GM12874 (cell line): ENCODE measurements at regions not wholly inside any gene's neighbourhood (a gene's known extent, or its start where the extent isn't known, plus 50 kb on each side); places are given as distances from the start of the nearest gene placed in this dataset.

ENCODE experiments used
- CTCF ChIP-seq: IDR thresholded peaks from 2 replicates; pipeline ENCODE4 v1.5.1; 2011; ENCODE audit warnings: low read depth, mild to moderate bottlenecking, control low read depth, low read length, moderate library complexity; ENCODE audit not compliant: insufficient read depth

- TF ChIP-seq CTCF = no peak
Measured at GRCh38 chr12:17266856-17267255, 660.9 kb upstream of the LMO3 start.

GRCh38 chr12:17264603-17265002, 658.6 kb upstream of the LMO3 start:
- TF ChIP-seq CTCF = no peak

GRCh38 chr12:17239874-17240273, 633.9 kb upstream of the LMO3 start:
- no peak for TF ChIP-seq CTCF

- no peak for TF ChIP-seq CTCF
Measured at GRCh38 chr12:17235996-17236395, 630.0 kb upstream of the LMO3 start.

- no peak for TF ChIP-seq CTCF
Measured at GRCh38 chr12:17215759-17216570, 610.0 kb upstream of the LMO3 start.

GRCh38 chr12:17214929-17215328, 609.0 kb upstream of the LMO3 start:
- no peak for TF ChIP-seq CTCF

- TF ChIP-seq CTCF = no peak
Measured at GRCh38 chr12:17206553-17206952, 600.6 kb upstream of the LMO3 start.
